Thoracic aorta (tissue), 2 donors: ENCODE measurements at regions not wholly inside any gene's neighbourhood (a gene's known extent, or its start where the extent isn't known, plus 50 kb on each side); places are given as distances from the start of the nearest gene placed in this dataset.

Source experiments
- ATAC-seq: fragments of 150-250 bp; one replicate; pipeline ENCODE4 v1.8.0; 2017; ENCODE audit warnings: low read depth; ENCODE audit not compliant: insufficient number of reproducible peaks, low FRiP score
- DNase-seq: peaks from one replicate; pipeline ENCODE4 v3.0.0-alpha.2; 2020; ENCODE audit warnings: low spot score
- H3K27ac ChIP-seq, 2 donors: fragments of 200-600 bp; sonication (generic); 1 replicate in 1 of 2; 2 replicates in 1 of 2; pipeline ENCODE4 v1.5.1; 2016; ENCODE audit warnings: mild to moderate bottlenecking in 2 of 2, moderate library complexity in 2 of 2
- H3K27me3 ChIP-seq: fragments of 200-600 bp; sonication (generic); replicated peaks from 2 replicates; pipeline ENCODE4 v1.6.0; 2016; ENCODE audit warnings: mild to moderate bottlenecking; ENCODE audit not compliant: insufficient read depth
- H3K36me3 ChIP-seq: fragments of 200-600 bp; sonication (generic); one replicate; pipeline ENCODE4 v1.5.1; 2016
- H3K4me1 ChIP-seq, 2 donors: fragments of 200-600 bp; sonication (generic); 1 replicate in 1 of 2; 2 replicates in 1 of 2; pipeline versions ENCODE4 v1.5.1 to v1.6.0; 2016; ENCODE audit warnings: low read depth in 2 of 2, mild to moderate bottlenecking in 1 of 2; ENCODE audit not compliant: control insufficient read depth in 1 of 2
- H3K4me3 ChIP-seq: fragments of 200-600 bp; sonication (generic); 2 replicates; pipeline ENCODE4 v1.5.1; 2016; ENCODE audit warnings: mild to moderate bottlenecking
- H3K9me3 ChIP-seq: fragments of 200-600 bp; sonication (generic); 2 replicates; pipeline ENCODE4 v1.5.1; 2016
- TF ChIP-seq, protein P1 (sequence below): fragments of 200-600 bp; sonication (generic); IDR thresholded peaks from one replicate; pipeline ENCODE4 v1.5.1; 2019; ENCODE audit warnings: antibody characterized with exemption

DNA sequence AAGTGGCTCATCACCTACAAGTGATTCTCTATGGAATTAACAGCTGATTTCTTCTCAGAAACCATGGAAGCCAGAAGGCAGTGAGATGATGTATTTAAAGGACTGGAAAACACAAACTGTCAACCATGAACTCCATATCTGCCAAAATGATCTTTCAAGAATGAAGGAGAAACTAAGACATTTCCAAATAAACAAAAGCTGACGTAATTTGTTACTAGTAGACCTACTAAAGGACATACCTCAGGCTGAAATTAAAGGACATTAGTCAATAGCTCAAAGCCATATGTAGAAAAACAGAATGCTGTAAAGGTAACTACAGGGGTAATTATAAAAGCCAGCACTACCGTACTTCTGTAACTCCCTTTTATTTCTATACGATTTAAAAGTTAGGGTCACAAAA, 129.4 kb upstream of the TMEM45B start:
- ATAC-seq, result no peak
- no peaks in the 10 kb centered on the region for H3K36me3 ChIP-seq

DNA sequence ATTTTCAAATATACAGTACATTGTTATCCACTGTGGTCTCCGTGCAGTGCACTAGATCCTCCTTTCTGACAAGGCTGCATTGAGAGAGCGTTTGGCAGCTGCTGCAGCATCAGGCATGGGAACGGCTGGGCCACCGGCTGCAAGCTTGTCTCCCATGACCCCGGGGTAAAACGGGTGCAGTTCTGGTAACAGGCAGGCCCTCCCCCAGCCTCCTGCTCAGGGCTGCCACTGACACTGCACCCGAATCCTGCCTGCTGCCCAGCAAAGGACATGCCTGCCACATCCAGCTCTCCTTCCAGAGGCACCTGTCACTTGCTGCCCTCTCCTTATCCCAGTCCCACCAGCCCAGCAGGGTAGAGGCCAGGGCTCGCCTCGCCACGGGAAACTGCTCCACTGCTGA, 124.5 kb upstream of the TMEM45B start:
- no peaks in the 10 kb centered on the region for H3K4me1 ChIP-seq
- no peak overlapping the region for H3K27ac ChIP-seq
- no peaks in the 10 kb centered on the region for H3K27me3 ChIP-seq
- no peaks in the 10 kb centered on the region for H3K9me3 ChIP-seq
- no peaks in the 10 kb centered on the region for H3K36me3 ChIP-seq
- no peak overlapping the region for H3K4me3 ChIP-seq
- TF ChIP-seq, protein P1, sequence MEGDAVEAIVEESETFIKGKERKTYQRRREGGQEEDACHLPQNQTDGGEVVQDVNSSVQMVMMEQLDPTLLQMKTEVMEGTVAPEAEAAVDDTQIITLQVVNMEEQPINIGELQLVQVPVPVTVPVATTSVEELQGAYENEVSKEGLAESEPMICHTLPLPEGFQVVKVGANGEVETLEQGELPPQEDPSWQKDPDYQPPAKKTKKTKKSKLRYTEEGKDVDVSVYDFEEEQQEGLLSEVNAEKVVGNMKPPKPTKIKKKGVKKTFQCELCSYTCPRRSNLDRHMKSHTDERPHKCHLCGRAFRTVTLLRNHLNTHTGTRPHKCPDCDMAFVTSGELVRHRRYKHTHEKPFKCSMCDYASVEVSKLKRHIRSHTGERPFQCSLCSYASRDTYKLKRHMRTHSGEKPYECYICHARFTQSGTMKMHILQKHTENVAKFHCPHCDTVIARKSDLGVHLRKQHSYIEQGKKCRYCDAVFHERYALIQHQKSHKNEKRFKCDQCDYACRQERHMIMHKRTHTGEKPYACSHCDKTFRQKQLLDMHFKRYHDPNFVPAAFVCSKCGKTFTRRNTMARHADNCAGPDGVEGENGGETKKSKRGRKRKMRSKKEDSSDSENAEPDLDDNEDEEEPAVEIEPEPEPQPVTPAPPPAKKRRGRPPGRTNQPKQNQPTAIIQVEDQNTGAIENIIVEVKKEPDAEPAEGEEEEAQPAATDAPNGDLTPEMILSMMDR, result no peak
- ATAC-seq (no peak), DNase-seq (no peak)

More for the DNA sequence above, 129.4 kb upstream of the TMEM45B start:
- Histone ChIP-seq H3K27me3 (no peaks in the 10 kb centered on the region), H3K27ac (no peak overlapping the region), H3K4me3 (no peak overlapping the region), H3K9me3 (no peaks in the 10 kb centered on the region), H3K4me1 (no peaks in the 10 kb centered on the region)
- TF ChIP-seq, protein P1, result no peak
- DNase-seq, result no peak

DNA sequence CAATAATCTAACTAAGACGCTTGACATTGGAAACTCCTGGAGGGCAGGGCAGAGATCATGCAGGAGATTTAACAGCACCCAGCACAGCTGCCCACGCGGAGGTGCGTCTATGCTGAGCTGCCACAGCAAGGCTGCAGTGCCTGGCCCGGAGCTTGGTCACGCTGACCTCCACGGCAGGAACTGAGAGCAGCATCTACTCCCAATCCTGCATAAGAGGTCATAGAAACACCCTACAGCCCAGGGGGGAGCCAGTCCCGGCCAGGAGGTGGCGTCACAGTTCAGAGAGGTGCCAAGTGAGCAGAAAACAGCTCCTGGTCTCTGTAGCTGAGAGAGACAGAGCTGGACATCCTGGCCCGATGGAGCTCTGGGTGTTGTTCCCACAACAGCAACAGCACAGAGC, 121.1 kb upstream of the TMEM45B start:
- no peaks in the 10 kb centered on the region for H3K9me3 ChIP-seq
- no peaks in the 10 kb centered on the region for H3K36me3 ChIP-seq
- H3K4me3 ChIP-seq, result no peak overlapping the region
- H3K4me1 ChIP-seq, result no peaks in the 10 kb centered on the region
- no peak for ATAC-seq
- TF ChIP-seq, protein P1, result no peak
- no peak overlapping the region for H3K27ac ChIP-seq
- DNase-seq, result no peak
- H3K27me3 ChIP-seq, result no peaks in the 10 kb centered on the region

DNA sequence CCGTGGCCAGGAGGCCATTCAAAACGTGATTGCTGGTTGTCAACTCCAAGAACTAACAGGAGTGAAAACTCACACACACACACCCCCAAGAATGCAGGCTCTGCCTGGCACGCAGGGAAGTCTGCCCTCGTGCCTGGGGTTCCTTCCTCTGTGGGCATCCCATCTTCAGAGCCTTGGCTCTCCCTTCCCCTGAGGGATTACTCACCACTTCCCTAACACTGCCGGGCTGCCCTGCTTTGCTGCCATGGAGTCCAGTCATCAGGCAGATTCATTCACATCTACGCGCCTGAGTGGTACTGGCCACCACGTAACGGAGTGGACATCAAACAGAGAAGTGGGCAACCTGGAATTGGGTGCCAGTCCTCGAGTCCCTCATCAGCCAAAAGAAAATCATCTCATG, 120.7 kb upstream of the TMEM45B start:
- Histone ChIP-seq H3K4me3 (no peak overlapping the region), H3K9me3 (no peaks in the 10 kb centered on the region), H3K27ac (no peak overlapping the region), H3K36me3 (no peaks in the 10 kb centered on the region), H3K4me1 (no peaks in the 10 kb centered on the region), H3K27me3 (no peaks in the 10 kb centered on the region)
- no peak for DNase-seq
- no peak for ATAC-seq
- TF ChIP-seq, protein P1, result no peak

DNA sequence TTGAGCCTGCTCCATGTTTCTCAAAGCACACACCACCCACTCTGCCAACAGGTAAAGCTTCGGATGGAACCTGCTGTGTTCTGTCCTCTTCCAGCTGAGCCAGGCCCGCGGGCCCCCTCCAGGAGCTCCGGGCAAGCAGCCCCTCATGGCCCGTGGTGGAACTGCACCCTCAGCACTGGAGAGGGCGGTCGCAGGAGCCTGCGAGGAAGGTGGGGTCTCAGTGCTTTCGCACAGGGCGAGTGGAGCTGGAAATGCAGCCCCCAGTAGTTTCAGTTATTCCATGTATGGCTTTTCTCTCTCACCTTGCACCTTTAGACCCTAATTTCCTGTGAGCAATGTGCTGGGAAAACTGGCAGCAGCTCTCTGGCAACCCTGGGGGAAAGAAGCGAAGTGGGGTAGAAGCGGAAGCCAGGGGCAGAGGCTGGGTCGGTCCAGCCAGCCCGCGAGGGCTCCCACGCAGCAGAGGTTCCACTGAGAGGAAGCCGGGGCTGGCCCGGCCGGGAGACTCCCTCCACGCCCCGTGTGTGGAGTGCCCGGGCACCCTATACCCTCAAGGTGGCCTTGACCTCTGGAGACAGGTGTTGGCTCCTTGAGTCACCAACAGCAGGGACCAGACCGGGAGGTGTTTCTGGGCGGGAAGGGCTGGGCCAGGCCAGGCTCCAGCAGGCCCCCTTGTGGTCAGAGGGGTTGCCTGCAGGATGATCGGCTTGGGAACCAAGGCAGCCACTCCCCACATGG, 119.9 kb upstream of the TMEM45B start:
- H3K27me3 ChIP-seq, result no peaks in the 10 kb centered on the region
- DNase-seq (no peak), ATAC-seq (no peak)
- H3K27ac ChIP-seq, result no peak overlapping the region
- no peaks in the 10 kb centered on the region for H3K9me3 ChIP-seq
- TF ChIP-seq, protein P1, result peak; percentile 11
- H3K36me3 ChIP-seq, result no peaks in the 10 kb centered on the region
- peak overlapping the region; percentile 54 for H3K4me3 ChIP-seq
- no peaks in the 10 kb centered on the region for H3K4me1 ChIP-seq
